Hepatocyte (in vitro differentiated cells): ENCODE measurements at regions not wholly inside any gene's neighbourhood (a gene's known extent, or its start where the extent isn't known, plus 50 kb on each side); places are given as distances from the start of the nearest gene placed in this dataset.

Experiments
- CTCF ChIP-seq: fragments of 200-600 bp; sonication (generic); IDR thresholded peaks from 2 replicates; pipeline ENCODE4 v1.5.1; 2016; ENCODE audit warnings: antibody characterized with exemption, mild to moderate bottlenecking; ENCODE audit not compliant: poor library complexity
- EZH2 ChIP-seq: fragments of 200-600 bp; sonication (generic); IDR thresholded peaks from 2 replicates; pipeline ENCODE4 v1.6.1; 2016; ENCODE audit warnings: antibody characterized with exemption, mild to moderate bottlenecking, borderline replicate concordance
- EZH2phosphoT487 ChIP-seq: fragments of 200-600 bp; sonication (generic); IDR thresholded peaks from one replicate; pipeline ENCODE4 v1.6.1; 2018; ENCODE audit warnings: antibody characterized with exemption, mild to moderate bottlenecking, low read depth, moderate library complexity; ENCODE audit not compliant: unreplicated experiment, severe bottlenecking

GRCh38 chr14:34025325-34026017 lies 74.6 kb upstream of the EGLN3 start:
- TF ChIP-seq CTCF (no peak), EZH2phosphoT487 (no peak), EZH2 (no peak)
